Aorta (tissue), 5 donors: ENCODE measurements at regions not wholly inside any gene's neighbourhood (a gene's known extent, or its start where the extent isn't known, plus 50 kb on each side); places are given as distances from the start of the nearest gene placed in this dataset.

Experiments
- ATAC-seq: fragments of 200-7000 bp; cut with Tn5 transposase; one replicate; pipeline ENCODE4 v1.9.1; 2022; ENCODE audit warnings: moderate library complexity; ENCODE audit not compliant: low FRiP score
- DNase-seq, 2 donors: peaks; one replicate each; pipeline ENCODE4 v3.0.0-alpha.2; 2020
- H3K27ac ChIP-seq, 2 donors: one replicate each; pipeline ENCODE4 v1.5.1; 2013; ENCODE audit warnings: low read length in 2 of 2, mild to moderate bottlenecking in 2 of 2, moderate library complexity in 2 of 2, control low read depth in 1 of 2, inconsistent platforms in 1 of 2, low read depth in 1 of 2
- H3K27me3 ChIP-seq, 2 donors: one replicate each; pipeline ENCODE4 v1.6.1; 2013; ENCODE audit warnings: control low read depth in 1 of 2, low read length in 1 of 2, mild to moderate bottlenecking in 1 of 2, moderate library complexity in 1 of 2; ENCODE audit not compliant: insufficient read depth in 2 of 2, control insufficient read depth in 1 of 2
- H3K36me3 ChIP-seq, 2 donors: one replicate each; pipeline ENCODE4 v1.6.1; 2013; ENCODE audit warnings: control low read depth in 1 of 2, low read length in 1 of 2, mild to moderate bottlenecking in 1 of 2; ENCODE audit not compliant: insufficient read depth in 2 of 2, control insufficient read depth in 1 of 2
- H3K4me1 ChIP-seq, 2 donors: one replicate each; pipeline ENCODE4 v1.6.1; 2013; ENCODE audit warnings: low read length in 2 of 2, control low read depth in 1 of 2, mild to moderate bottlenecking in 1 of 2, moderate library complexity in 1 of 2; ENCODE audit not compliant: insufficient read depth in 2 of 2, control insufficient read depth in 1 of 2
- H3K4me3 ChIP-seq, 2 donors: one replicate each; pipeline ENCODE4 v1.5.1; 2013; ENCODE audit warnings: low read length in 2 of 2, control low read depth in 1 of 2, mild to moderate bottlenecking in 1 of 2
- H3K9me3 ChIP-seq: one replicate; pipeline ENCODE4 v1.6.1; 2013; ENCODE audit warnings: mild to moderate bottlenecking, low read length; ENCODE audit not compliant: control insufficient read depth
- WGBS, 2 donors: extraction: QIAGEN DNeasy Blood & Tissue Kit; methylation state at CpG; one replicate each; pipeline ENCODE4 v1.1.7; 2013; 5-methylcytosine and 5-hydroxymethylcytosine counted together
- intact Hi-C, 2 donors: fragments of 100-400 bp; cut with DNase I; formaldehyde crosslinking; loops; one replicate each; pipeline versions ENCODE4 v1.14.2 to v1.15.0; 2022
- donor health status: healthy with polysubstance abuse.
- donor health status: Bipolar disorder and iron deficiency.
- donor health status: DM: no; HTN: no; CAD: no.
- donor health status: DM: no; HTN: no; CAD: no.
- donor health status: DM: yes; HTN: yes; CAD: no.

GRCh38 chr9:7300484-7300883, 499.1 kb downstream of the DMAC1 start:
- DNase-seq (no peak), ATAC-seq (no peak)
- Histone ChIP-seq H3K9me3 (peaks cover 1% of the 10 kb centered on the region), H3K4me1 (no peaks in the 10 kb centered on the region), H3K4me3 (no peak overlapping the region), H3K27ac (no peak overlapping the region), H3K27me3 (peaks cover 0 to 2% of the 10 kb centered on the region in 2 donors), H3K36me3 (no peaks in the 10 kb centered on the region)
- intact Hi-C loops, result no loop called here
- WGBS, 2 donors, result 94 to 95% methylated on average over 3 of the region's 3 CpGs

- Histone ChIP-seq H3K4me3 (no peak overlapping the region), H3K4me1 (no peaks in the 10 kb centered on the region), H3K9me3 (peaks cover 1% of the 10 kb centered on the region), H3K27ac (no peak overlapping the region), H3K27me3 (peaks cover 0 to 2% of the 10 kb centered on the region in 2 donors), H3K36me3 (no peaks in the 10 kb centered on the region)
- 57 to 60% methylated on average over 3 of the region's 3 CpGs for WGBS, 2 donors
- intact Hi-C loops, result no loop called here
- ATAC-seq, result no peak
- no peak for DNase-seq
These were observed 501.5 kb downstream of the DMAC1 start for GRCh38 chr9:7298123-7298522.

GRCh38 chr9:7297521-7297920, 502.1 kb downstream of the DMAC1 start:
- Histone ChIP-seq H3K36me3 (no peaks in the 10 kb centered on the region), H3K9me3 (peaks cover 1% of the 10 kb centered on the region), H3K27ac (no peak overlapping the region), H3K4me3 (no peak overlapping the region), H3K27me3 (peaks cover 0 to 2% of the 10 kb centered on the region in 2 donors), H3K4me1 (no peaks in the 10 kb centered on the region)
- intact Hi-C loops, result no loop called here
- DNase-seq (no peak), ATAC-seq (no peak)
- WGBS, 2 donors, result 83 to 87% methylated on average over 1 of the region's 1 CpG

- no peaks in the 10 kb centered on the region for H3K9me3 ChIP-seq
- 93 to 100% methylated on average over 1 of the region's 1 CpG for WGBS, 2 donors
- H3K4me1 ChIP-seq, result no peaks in the 10 kb centered on the region
- H3K36me3 ChIP-seq, result no peaks in the 10 kb centered on the region
- H3K27ac ChIP-seq, result no peak overlapping the region
- no peak for DNase-seq
- H3K27me3 ChIP-seq, result peaks cover 0 to 2% of the 10 kb centered on the region in 2 donors
- no peak overlapping the region for H3K4me3 ChIP-seq
- intact Hi-C loops, result no loop called here
- no peak for ATAC-seq
These were observed 506.5 kb downstream of the DMAC1 start for GRCh38 chr9:7293091-7293490.

GRCh38 chr9:7289773-7290172, 509.8 kb downstream of the DMAC1 start:
- WGBS, 2 donors, result 91 to 95% methylated on average over 1 of the region's 1 CpG
- H3K27ac ChIP-seq, result no peak overlapping the region
- H3K4me3 ChIP-seq, result no peak overlapping the region
- intact Hi-C loops, result no loop called here
- no peaks in the 10 kb centered on the region for H3K36me3 ChIP-seq
- ATAC-seq (no peak), DNase-seq (no peak)
- no peaks in the 10 kb centered on the region for H3K27me3 ChIP-seq
- no peaks in the 10 kb centered on the region for H3K4me1 ChIP-seq
- no peaks in the 10 kb centered on the region for H3K9me3 ChIP-seq

- no peaks in the 10 kb centered on the region for H3K36me3 ChIP-seq
- intact Hi-C loops, result no loop called here
- ATAC-seq (no peak), DNase-seq (no peak)
- no peak overlapping the region for H3K4me3 ChIP-seq
- no peaks in the 10 kb centered on the region for H3K27me3 ChIP-seq
- no peaks in the 10 kb centered on the region for H3K9me3 ChIP-seq
- no peaks in the 10 kb centered on the region for H3K4me1 ChIP-seq
- no peak overlapping the region for H3K27ac ChIP-seq
These were observed 511.6 kb downstream of the DMAC1 start for GRCh38 chr9:7287986-7288385.

- ATAC-seq (no peak), DNase-seq (no peak)
- intact Hi-C loops, result no loop called here
- H3K4me3 ChIP-seq, result no peak overlapping the region
- 72 to 79% methylated on average over 4 of the region's 4 CpGs for WGBS, 2 donors
- H3K9me3 ChIP-seq, result no peaks in the 10 kb centered on the region
- H3K36me3 ChIP-seq, result no peaks in the 10 kb centered on the region
- no peaks in the 10 kb centered on the region for H3K4me1 ChIP-seq
- no peak overlapping the region for H3K27ac ChIP-seq
- H3K27me3 ChIP-seq, result no peaks in the 10 kb centered on the region
These were observed 512.5 kb downstream of the DMAC1 start for GRCh38 chr9:7287065-7287464.

- no peaks in the 10 kb centered on the region for H3K4me1 ChIP-seq
- ATAC-seq (no peak), DNase-seq (no peak)
- no peaks in the 10 kb centered on the region for H3K36me3 ChIP-seq
- no peaks in the 10 kb centered on the region for H3K9me3 ChIP-seq
- H3K27ac ChIP-seq, result no peak overlapping the region
- H3K27me3 ChIP-seq, result no peaks in the 10 kb centered on the region
- intact Hi-C loops, result no loop called here
- H3K4me3 ChIP-seq, result no peak overlapping the region
- WGBS, 2 donors, result 65 to 90% methylated on average over 2 of the region's 2 CpGs
These were observed 513.5 kb downstream of the DMAC1 start for GRCh38 chr9:7286101-7286500.

GRCh38 chr9:7285199-7285598, 514.4 kb downstream of the DMAC1 start:
- no peaks in the 10 kb centered on the region for H3K27me3 ChIP-seq
- H3K36me3 ChIP-seq, result no peaks in the 10 kb centered on the region
- no peak overlapping the region for H3K4me3 ChIP-seq
- no peak overlapping the region for H3K27ac ChIP-seq
- 66 to 75% methylated on average over 5 of the region's 5 CpGs for WGBS, 2 donors
- H3K9me3 ChIP-seq, result no peaks in the 10 kb centered on the region
- intact Hi-C loops, result no loop called here
- H3K4me1 ChIP-seq, result no peaks in the 10 kb centered on the region
- no peak for ATAC-seq
- DNase-seq, result no peak
